GM19467 (cell line): ENCODE measurements at regions not wholly inside any gene's neighbourhood (a gene's known extent, or its start where the extent isn't known, plus 50 kb on each side); places are given as distances from the start of the nearest gene placed in this dataset.

ENCODE experiments used
- ATAC-seq: cut with Tn5 transposase; IDR thresholded peaks from one replicate; pipeline ENCODE4 v1.9.1; 2021; ENCODE audit warnings: mild to moderate bottlenecking, moderate library complexity; ENCODE audit not compliant: unreplicated experiment

DNA sequence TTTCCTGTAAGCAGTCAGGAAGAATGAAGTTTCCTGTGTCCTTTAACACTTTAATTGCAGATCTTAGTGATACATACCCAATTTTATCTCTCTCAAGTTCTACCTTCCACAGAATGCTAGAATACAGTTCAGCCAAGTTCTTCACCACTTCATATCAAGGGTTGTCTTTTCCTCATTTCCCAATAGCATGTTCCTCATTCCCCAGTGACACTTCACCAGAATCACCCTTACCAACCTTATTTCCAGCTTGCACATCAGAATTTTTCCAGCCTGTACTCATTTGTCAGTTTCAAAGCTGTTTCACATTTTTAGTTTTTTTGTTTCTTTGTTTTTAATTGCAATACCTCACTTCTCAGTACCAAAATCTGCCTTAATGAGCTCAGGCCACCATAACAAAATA lies 126.1 kb downstream of the ESM1 start:
- no peak for ATAC-seq

DNA sequence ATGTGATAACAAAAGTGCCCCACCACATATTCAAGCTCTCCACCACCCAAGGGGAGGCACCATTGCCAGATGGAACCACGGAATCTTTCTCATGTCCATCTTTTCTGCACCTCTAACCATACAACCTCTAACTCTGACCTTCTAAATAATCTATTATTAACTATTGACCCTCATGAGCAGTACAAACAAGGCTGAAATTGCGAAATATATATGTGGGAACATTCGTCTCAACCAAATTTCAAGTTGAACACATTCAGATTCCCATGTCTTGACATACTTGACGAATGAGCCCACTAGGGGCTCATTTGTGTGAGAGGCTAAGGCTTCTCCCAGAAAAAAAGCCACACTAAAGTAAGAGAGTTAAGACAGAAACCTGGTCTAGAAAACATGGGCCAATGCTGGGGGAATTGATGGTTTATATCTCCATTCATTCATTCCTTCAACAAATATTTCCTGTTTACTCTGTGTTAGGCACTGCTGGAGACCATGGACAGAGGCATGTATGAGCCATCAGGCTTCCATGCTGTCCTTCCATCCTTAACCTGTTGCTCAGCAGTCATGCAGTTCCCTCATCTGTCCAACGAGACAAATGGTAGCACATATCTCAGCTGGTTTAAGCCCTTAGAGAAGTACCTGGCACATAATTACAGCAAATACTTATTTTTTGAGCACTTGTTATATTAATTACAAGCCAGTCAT lies 130.4 kb downstream of the ESM1 start:
- ATAC-seq: no peak

DNA sequence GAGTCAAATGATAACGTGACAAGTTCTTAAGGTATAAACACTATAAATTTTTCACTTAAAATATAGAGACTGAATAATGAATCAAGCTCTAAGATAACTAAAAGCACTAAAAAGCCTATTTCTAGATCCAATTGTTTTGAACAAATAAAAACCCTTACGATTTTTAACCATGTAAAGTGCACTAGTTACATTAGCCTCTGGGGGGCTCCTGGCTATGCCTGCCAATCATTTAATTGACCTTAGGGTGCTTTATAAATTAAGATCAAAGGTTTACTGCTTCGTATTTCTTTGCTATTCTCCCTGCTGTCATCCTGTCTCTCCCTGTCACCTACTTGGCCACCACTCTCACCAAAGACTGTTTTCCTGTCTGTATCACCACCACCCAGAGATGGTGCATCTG lies 133.4 kb downstream of the ESM1 start:
- no peak for ATAC-seq

DNA sequence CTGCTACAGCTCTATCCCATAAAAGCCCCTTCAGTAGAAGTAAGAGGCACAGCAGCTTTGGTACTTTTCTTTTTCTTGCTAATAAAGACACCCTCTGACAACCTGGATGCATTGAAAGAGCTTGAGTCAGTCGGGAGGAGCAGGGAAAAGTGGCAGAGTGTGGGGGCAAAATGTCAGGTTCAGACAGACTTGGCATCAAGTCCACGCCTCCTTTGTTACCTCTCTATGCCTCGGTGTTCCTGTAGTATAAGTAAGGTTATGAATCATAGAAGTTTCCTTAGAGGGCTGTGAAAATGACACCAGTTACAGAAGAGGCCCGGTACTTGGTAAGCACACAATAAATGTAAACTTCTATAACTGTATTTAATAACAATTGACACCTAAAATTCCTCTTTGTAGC lies 133.9 kb downstream of the ESM1 start:
- no peak for ATAC-seq

DNA sequence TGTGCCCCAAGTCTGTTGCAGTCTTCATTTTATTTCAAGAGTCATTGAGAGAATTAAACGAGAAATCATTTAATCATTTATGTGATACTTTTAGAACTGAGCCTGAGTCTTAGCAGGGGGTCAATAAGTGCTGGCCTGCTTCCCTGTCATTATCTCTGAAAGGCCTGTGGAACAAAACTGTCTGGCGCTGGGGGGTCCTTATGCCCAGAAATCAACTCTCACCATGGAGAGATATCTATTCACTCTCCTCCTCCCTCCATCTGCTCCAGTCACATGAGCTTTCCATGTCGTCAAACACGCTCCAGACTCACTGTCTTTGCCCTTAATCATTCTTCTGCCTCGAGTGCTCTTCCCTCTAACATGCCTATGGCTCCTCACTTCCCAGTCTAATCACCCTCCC lies 136.8 kb downstream of the ESM1 start:
- no peak for ATAC-seq

DNA sequence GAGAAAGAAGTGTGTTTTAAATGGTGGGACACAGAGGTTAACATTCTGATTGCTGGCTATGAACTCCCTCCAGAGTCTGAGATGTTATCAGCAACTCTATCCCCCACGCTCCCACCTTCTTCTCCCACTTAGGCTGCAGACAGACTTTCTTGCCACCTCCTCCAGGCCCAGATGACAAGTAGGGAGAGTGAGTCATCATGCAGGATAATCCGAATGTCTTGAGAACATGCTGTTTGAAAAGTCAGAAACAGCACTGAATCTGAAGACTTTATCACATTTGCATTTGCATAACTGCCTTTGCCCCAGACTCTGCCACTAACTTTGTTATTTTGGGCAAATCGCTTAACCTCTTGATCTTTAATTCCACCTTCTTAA lies 139.8 kb downstream of the ESM1 start:
- no peak for ATAC-seq

DNA sequence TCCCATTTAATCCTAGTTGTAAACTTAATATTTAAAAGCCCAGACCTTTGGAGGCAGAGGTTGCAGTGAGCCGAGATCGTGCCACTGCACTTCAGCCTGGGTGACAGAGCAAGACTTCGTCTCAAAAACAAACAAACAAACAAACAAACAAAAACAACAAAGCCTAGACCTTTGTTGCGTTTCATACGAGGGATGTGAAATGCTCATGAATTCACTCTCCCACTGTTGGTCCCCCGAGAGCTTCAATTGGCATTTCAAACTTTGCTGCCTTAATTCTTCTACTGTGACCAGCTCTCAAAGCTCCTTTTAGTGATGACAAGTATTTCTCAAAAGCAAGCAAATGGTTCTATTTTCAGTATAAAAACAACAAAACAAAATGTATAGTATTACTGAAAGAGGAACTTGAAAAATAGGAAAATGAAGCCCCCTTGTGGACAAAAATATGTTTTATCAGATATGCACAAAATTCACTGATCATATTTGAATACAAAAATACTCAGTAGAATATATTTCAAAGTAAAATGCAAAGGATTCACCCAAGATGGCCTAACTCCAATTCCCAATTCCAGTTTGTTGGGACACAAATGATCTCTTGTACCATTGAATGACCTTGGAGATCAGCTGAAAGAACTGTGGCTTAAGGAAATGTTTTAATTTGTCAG lies 140.4 kb downstream of the ESM1 start:
- no peak for ATAC-seq

DNA sequence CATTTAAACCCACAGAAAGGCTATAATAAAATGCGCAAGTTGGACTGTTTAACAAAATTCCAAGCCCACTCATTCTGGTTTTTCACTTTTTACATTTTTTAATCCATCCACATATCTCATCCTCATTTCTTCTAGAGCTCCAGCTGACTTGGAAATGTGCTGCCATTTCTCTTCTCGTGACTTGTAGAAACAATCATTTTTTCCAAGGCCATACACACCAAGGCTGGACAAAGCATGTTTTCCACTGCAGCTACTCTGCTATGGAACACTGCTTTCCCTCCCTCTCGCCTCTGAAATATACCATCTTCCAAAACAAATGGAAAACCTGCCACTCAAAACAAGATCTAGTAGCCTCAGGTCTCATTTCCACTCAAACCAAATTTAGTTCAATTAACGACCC lies 141.1 kb downstream of the ESM1 start:
- no peak for ATAC-seq

DNA sequence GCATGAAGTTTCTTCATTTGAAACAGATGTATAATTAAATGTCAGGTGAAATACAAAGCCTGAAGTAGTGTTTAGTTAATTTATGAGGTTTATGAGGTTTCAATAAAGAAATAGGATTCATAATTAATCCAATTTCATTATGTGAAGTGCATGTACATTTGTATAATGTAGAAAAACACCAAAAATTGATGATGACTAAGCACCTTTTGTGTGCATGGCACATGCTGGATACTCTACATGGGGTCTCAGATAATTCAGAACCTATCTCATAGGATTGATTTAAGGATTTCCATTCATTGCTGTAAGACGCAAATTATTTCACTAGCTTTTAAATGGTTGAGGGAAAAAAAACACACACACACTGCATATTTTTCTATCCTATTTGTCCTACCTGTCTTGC lies 143.9 kb downstream of the ESM1 start:
- no peak for ATAC-seq

DNA sequence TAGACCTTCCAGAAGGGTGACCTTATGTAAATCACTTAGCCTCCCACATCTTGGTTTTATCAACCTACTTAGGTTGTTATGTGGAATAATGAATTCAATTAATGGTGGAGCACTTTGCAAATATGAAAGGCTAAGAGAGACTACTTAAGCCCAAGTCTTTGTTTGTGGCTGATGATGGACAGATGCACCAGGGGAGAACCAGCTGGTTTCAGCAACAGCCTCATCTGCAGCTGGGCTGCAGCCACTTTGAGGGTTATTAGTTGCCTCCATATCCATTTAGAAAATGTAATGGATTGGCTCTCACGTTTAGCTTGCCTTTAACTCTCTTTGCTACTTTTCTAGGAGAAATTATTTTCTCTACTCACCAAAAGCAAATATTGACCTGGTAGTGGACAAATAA lies 146.6 kb downstream of the ESM1 start:
- ATAC-seq: no peak

DNA sequence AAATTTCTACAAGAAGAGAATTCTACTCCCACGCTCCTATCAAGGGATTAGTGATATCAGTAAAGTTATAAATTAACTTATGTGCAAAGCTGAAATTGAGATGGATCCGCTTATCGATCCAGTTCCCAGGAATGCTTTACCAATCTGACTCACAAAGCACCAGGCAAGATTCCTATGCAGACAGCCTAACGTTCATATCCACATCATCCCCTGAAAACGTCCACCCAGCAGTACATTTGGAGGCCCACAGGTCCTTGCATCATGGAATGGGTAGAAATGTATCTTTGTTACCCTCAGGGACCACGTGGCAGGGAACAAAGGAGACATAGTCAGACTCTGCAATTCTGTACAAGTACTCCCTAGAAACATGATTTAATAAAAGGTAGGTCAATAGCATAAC lies 147.4 kb downstream of the ESM1 start:
- ATAC-seq: no peak

DNA sequence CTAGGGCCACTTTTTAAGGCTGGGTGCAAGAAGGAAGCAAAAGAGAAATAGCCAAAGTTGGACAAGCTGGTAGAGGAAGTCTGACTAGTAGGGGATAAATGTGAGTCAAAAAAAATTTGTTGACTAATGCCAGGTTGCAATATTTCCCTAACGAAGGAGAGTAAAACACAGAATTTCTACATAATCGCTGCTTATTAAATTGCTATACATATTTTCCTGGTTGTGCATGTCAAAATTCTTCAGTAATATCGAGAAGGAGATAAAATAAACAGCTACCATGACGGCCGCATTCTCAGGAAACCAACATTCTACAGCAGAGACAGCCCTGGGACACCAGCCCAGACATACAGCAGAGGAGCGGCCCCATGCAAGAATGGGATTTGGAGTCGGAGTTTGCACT lies 148.3 kb downstream of the ESM1 start:
- ATAC-seq: no peak

DNA sequence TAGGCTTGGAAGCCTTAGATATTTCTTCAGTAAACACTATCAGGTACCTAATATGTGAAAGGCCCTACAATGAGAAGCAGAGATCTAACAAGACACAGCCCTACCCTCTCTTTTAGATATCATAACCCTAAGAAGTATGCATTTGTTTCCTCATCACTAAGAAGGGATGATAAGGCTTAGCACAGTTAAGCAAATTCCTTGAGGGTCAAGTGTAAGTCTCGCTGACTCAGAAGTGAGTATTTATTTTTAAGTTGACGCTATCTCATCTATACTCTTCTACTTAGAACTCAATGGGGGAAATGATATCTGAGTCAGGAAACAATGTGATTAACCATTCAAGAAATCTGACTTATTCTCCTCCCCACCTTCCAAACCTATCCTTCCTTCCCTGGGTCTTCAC lies 149.7 kb downstream of the ESM1 start:
- ATAC-seq: no peak

DNA sequence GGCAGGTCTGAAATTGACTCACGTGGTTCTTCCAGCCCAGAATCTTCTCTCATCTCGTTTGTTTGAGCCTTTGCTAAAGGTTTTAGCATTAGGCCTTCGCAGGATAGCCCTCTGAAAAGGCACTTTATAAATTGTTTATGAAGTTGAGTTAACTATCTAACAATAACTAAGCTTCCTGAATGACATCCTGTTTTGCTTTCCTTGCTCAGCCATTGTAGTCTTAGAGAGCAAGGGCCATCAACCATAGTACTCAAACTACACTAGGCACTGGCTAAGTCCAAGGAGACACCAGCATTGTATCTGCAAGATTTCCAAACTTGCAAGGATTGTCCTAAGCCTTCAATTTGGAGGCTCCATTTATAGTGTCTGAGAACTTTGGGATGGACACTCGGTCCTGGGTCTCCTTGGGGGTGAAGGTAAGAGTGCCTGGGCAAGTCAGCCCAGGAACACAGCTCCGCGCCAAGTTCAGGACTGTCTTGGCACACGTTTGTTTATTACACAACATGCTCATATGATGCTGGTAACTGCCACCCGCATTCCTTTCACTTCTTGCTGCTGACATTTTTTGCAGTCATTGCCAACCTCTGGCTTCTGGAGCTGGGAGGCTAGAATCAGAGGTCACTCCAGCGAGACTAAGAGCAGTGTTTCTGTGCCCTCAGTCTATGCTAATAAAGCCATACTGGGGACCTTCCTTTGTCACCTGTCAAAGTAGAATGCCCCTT lies 151.1 kb downstream of the ESM1 start:
- ATAC-seq: no peak

DNA sequence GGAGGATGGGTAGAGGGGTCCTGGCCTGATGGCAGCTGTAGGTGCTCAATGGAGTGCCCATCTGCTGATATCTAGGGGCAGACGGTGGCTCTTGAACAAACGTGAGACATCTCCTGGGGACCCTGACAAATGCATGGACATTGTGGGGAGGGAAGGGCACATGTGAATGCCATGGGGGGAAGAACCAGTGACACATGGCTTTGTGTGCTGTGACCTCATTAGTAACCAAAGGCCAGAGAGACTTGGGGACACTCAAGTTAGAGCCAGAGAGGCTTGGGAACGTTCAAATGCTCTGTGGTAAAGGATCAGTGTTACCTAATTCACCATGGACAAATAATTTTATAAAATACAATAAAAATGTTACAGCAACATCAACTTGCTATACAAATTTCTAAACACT lies 151.8 kb downstream of the ESM1 start:
- no peak for ATAC-seq

DNA sequence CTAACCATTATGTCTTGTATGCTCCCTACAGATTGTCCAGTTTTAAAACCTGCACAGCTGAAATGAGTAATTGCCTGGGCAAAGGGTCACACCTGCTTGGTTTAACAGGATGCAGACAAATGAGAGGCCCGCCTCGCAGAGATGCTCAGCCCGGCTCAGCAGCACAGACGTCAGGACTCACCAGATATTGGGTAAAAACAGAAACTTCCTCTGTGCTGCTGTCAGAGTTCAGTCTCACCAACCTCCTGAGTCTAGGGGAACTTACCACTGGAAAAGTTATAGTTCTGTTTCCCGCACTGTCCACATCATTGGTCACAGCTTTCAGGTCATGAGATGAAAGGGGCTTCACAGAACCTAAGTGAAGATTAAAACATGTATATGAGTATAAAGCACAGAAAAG lies 152.5 kb downstream of the ESM1 start:
- ATAC-seq: no peak

DNA sequence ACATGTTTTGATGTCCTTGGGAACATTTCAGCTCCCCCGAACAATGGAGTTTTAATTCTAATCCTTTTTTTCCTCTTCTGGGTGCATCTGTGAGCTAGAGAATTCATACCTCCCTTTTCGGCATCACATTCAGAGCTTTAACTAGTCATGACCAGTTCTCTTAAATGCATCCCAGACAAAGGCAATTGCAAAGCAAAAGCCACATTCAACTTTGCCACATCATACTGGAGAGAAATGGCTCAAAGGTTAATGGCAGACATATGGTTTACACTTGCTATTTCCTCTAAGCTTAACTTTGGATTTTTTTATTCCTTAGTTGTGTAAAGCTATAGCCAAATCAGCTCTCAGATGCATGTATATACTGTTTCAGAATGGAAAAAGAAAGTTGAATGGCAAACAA lies 153.3 kb downstream of the ESM1 start:
- no peak for ATAC-seq

DNA sequence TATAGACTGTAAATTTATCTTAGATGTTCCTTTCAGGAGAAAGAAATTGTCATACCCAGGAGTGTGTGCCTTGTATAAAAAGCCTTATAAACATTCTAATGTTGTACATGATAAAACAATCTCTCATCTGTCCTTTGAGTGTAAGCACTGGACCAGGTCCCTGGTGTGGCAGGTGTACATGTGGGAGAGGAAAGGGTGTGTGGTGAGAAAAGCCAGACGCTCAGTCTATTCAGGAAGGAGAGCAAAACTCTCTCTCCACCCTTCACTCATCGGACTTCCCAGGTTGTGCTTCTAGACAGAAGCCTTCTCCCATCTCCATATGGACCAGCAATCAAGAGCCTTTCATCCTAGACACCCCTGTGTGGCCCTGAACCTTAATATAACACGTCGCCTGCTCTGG lies 154.2 kb downstream of the ESM1 start:
- ATAC-seq: no peak

DNA sequence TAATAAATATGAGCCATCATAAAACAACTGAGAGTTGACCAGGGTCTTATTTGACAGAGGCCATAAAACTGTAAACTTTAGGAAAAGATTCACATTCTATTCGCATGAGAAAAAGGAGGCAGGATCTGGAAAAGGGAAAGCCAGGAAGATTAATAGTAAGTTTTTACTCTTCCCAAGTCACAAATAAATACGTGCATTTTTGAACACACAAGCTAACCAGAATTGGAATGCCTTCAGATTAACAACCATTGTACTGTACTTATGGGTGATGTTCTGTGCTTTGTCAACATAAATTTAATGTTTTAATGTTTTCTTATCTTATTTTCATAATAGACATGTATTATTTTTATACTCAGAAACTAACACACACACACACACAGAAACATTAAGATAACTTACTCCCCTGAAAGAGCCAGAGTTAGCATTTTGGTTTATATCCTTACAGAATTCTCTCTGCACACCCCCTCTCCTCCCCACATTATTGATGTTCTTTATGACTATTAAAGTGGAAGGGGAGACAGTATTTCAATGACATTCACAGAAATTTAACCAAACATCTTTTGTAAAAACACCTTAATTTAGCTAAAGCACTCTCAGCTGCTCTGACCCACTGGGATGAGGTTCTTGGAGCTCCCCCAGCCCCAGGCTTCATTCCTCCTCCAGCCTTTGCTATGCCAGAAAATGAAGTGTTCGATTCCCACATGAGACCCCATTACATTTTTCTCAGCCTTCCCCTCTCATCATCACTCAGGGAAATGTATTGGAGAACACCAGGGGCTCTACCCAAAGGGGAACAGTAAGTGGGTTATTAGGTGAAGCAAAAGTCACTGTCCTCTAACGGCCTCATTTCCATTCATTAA lies 155.5 kb downstream of the ESM1 start:
- ATAC-seq: no peak

DNA sequence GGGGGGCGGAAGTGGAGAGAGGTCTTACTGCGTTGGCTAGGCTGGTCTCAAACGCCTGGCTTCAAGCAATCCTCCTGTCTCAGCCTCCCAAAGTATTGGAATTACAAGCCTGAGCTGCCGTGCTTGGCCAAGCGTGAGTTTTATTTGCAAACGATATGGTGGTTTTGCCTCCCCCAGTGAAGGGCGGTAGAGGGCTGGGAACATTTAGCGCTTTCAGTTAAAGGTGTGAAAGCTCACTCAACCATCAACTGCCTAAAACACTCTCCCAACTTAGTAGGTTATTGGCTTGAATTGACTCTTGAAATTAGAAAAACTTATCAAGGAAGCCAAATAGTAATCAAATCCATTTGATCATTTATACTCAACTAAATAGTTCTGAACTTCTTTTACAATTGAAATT lies 156.3 kb downstream of the ESM1 start:
- no peak for ATAC-seq

DNA sequence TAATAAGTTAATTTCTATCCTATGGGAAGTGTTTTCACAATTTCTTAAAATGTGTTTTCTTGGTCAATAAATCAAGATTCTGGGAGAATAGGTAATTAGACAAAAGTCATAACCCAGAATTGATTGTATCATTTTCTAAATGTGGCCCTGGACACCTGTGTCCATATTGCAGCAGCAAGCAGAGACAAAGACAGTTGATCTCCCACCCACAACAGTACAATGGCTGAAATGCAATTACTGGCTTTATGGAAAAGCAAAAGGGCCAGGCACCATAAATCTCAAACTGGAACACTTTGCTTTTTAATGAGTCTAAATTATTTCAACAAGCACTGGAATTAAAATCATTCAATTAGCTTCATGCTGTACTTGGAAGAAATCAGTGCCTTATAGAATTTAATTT lies 157.2 kb downstream of the ESM1 start:
- no peak for ATAC-seq
